Neural progenitor cell (in vitro differentiated cells): ENCODE measurements at regions not wholly inside any gene's neighbourhood (a gene's known extent, or its start where the extent isn't known, plus 50 kb on each side); places are given as distances from the start of the nearest gene placed in this dataset.

Experiments
- DNase-seq: peaks from one replicate; pipeline ENCODE4 v3.0.0-alpha.2; 2016; ENCODE audit warnings: low spot score
- H2AFZ ChIP-seq: fragments of 200-600 bp; sonication (generic); replicated peaks from 2 replicates; pipeline ENCODE4 v1.6.1; 2016; ENCODE audit warnings: antibody characterized with exemption
- H3F3A ChIP-seq: fragments of 200-600 bp; sonication (generic); 2 replicates; pipeline ENCODE4 v1.6.1; 2016; ENCODE audit warnings: antibody characterized with exemption, low read depth
- H3K27ac ChIP-seq: fragments of 200-600 bp; sonication (generic); 2 replicates; pipeline ENCODE4 v1.5.1; 2016; ENCODE audit warnings: mild to moderate bottlenecking
- H3K27me3 ChIP-seq: fragments of 200-600 bp; sonication (generic); 2 replicates; pipeline ENCODE4 v1.6.1; 2016; ENCODE audit warnings: mild to moderate bottlenecking, moderate library complexity
- H3K36me3 ChIP-seq: fragments of 200-600 bp; sonication (generic); 2 replicates; pipeline ENCODE4 v1.5.1; 2016
- H3K4me1 ChIP-seq: fragments of 200-600 bp; sonication (generic); 2 replicates; pipeline ENCODE4 v1.6.1; 2016; ENCODE audit warnings: mixed run types
- H3K4me2 ChIP-seq: fragments of 200-600 bp; sonication (generic); 2 replicates; pipeline ENCODE4 v1.6.1; 2016
- H3K4me3 ChIP-seq: fragments of 200-600 bp; sonication (generic); 2 replicates; pipeline ENCODE4 v1.5.1; 2016
- H3K79me2 ChIP-seq: fragments of 200-600 bp; sonication (generic); 2 replicates; pipeline ENCODE4 v1.6.1; 2016; ENCODE audit warnings: low read depth
- H3K9ac ChIP-seq: fragments of 200-600 bp; sonication (generic); 2 replicates; pipeline ENCODE4 v1.6.1; 2016
- H3K9me3 ChIP-seq: fragments of 200-600 bp; sonication (generic); 2 replicates; pipeline ENCODE4 v1.5.1; 2016; ENCODE audit warnings: low read depth
- H4K20me1 ChIP-seq: fragments of 200-600 bp; sonication (generic); 2 replicates; pipeline ENCODE4 v1.6.1; 2016; ENCODE audit warnings: low read depth
- H3K27ac Mint-ChIP-seq: 3 replicates; pipeline ENCODE4 v1.8.0; 2021; ENCODE audit warnings: mixed read lengths
- H3K27me3 Mint-ChIP-seq: 2 replicates; pipeline ENCODE4 v1.8.0; 2022; ENCODE audit warnings: low read depth, mild to moderate bottlenecking, inconsistent platforms, moderate library complexity, mixed read lengths; ENCODE audit not compliant: insufficient read depth
- H3K36me3 Mint-ChIP-seq: 3 replicates; pipeline ENCODE4 v1.8.0; 2021; ENCODE audit warnings: mixed read lengths
- H3K4me1 Mint-ChIP-seq: 3 replicates; pipeline ENCODE4 v1.8.0; 2021; ENCODE audit warnings: mixed read lengths
- H3K4me3 Mint-ChIP-seq: 3 replicates; pipeline ENCODE4 v1.8.0; 2021; ENCODE audit warnings: mild to moderate bottlenecking, moderate library complexity, mixed read lengths
- H3K9me3 Mint-ChIP-seq: 3 replicates; pipeline ENCODE4 v1.8.0; 2020; ENCODE audit warnings: mixed read lengths
- EZH2 ChIP-seq: fragments of 200-600 bp; sonication (generic); IDR thresholded peaks from 2 replicates; pipeline ENCODE4 v1.6.1; 2017; ENCODE audit warnings: antibody characterized with exemption, mild to moderate bottlenecking, moderate library complexity
- EZH2phosphoT487 ChIP-seq: fragments of 200-600 bp; sonication (generic); IDR thresholded peaks from 2 replicates; pipeline ENCODE4 v1.6.1; 2017; ENCODE audit warnings: antibody characterized with exemption
- TF ChIP-seq, protein P1 (sequence below): fragments of 200-600 bp; sonication (generic); IDR thresholded peaks from 2 replicates; pipeline ENCODE4 v1.5.1; 2017; ENCODE audit warnings: antibody characterized with exemption, mild to moderate bottlenecking

DNA sequence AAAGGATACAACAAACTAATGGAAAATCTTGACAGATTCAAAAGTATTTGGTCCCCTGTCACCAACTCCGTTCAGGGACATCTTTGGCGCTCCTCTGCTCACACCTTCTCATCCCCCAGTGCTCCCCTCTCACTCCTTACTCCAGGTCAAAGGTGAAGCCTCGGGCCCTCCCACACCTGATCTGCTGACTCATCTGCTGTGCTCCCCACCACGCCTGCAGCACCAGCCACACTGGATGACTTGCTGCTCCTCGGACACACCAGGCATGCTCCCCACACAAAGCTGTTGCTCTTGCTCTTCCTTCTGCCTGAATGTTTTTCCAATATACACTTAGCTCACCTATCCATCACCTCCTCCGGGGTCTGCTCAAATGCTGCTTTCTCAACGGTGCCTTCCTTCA lies 123.4 kb downstream of the ESM1 start:
- H3K27ac ChIP-seq = no peak overlapping the region
- no peak overlapping the region for H2AFZ ChIP-seq
- Mint-ChIP-seq H3K27ac (no peak overlapping the region), H3K9me3 (peaks cover 19% of the 10 kb centered on the region), H3K4me1 (no peaks in the 10 kb centered on the region), H3K36me3 (no peaks in the 10 kb centered on the region), H3K27me3 (no peaks in the 10 kb centered on the region), H3K4me3 (no peak overlapping the region)
- H3K27me3 ChIP-seq = no peaks in the 10 kb centered on the region
- no peaks in the 10 kb centered on the region for H3K79me2 ChIP-seq
- H3K4me1 ChIP-seq = no peaks in the 10 kb centered on the region
- no peak overlapping the region for H3K4me3 ChIP-seq
- no peaks in the 10 kb centered on the region for H4K20me1 ChIP-seq
- no peaks in the 10 kb centered on the region for H3K9me3 ChIP-seq
- no peak for DNase-seq
- H3K9ac ChIP-seq = no peak overlapping the region
- H3K4me2 ChIP-seq = no peak overlapping the region
- TF ChIP-seq EZH2phosphoT487 = no peak
- no peak for TF ChIP-seq EZH2
- TF ChIP-seq, protein P1, sequence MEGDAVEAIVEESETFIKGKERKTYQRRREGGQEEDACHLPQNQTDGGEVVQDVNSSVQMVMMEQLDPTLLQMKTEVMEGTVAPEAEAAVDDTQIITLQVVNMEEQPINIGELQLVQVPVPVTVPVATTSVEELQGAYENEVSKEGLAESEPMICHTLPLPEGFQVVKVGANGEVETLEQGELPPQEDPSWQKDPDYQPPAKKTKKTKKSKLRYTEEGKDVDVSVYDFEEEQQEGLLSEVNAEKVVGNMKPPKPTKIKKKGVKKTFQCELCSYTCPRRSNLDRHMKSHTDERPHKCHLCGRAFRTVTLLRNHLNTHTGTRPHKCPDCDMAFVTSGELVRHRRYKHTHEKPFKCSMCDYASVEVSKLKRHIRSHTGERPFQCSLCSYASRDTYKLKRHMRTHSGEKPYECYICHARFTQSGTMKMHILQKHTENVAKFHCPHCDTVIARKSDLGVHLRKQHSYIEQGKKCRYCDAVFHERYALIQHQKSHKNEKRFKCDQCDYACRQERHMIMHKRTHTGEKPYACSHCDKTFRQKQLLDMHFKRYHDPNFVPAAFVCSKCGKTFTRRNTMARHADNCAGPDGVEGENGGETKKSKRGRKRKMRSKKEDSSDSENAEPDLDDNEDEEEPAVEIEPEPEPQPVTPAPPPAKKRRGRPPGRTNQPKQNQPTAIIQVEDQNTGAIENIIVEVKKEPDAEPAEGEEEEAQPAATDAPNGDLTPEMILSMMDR = no peak
- no peaks in the 10 kb centered on the region for H3K36me3 ChIP-seq
- no peaks in the 10 kb centered on the region for H3F3A ChIP-seq

DNA sequence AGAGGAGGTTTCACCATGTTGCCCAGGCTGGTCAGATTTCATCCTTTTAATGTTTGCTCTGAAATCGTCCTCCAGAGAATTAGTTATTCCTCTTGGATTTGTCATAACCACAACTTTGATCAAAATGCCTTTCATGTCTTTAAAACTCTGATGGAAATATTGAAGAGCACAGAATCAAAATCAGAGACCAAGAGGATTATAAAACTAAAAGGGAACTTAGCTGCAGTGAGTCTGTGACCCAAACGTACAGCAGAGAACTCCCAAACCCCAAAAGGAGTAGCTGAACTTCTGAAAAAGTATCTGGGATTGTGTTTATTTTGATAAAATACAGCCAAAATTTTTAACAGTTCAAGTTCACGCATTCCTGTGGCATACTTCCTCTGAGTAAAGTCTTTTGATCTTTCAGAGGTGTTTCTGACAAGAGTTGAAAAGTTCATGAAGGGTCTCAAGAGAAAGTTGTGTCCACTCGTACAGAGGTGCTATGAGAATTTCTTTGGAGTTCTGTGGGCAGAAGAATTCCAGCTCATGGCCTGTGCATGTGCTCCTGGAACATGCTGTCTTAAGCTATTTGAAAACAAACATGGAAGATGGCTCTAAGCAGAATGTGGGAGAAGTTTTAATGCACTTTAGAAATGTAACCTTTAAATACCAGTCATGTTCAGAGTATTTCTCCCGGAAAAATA lies 124.0 kb downstream of the ESM1 start:
- Histone ChIP-seq H3K4me2 (no peak overlapping the region), H3K27me3 (no peaks in the 10 kb centered on the region), H3K4me3 (no peak overlapping the region), H3K36me3 (no peaks in the 10 kb centered on the region), H3K4me1 (no peaks in the 10 kb centered on the region), H3K9me3 (no peaks in the 10 kb centered on the region), H3K79me2 (no peaks in the 10 kb centered on the region), H4K20me1 (no peaks in the 10 kb centered on the region), H3F3A (no peaks in the 10 kb centered on the region), H2AFZ (no peak overlapping the region), H3K9ac (no peak overlapping the region), H3K27ac (no peak overlapping the region)
- TF ChIP-seq EZH2 (no peak), EZH2phosphoT487 (no peak)
- TF ChIP-seq, protein P1 = no peak
- no peaks in the 10 kb centered on the region for H3K36me3 Mint-ChIP-seq
- H3K27ac Mint-ChIP-seq = no peak overlapping the region
- peaks cover 21% of the 10 kb centered on the region for H3K9me3 Mint-ChIP-seq
- no peaks in the 10 kb centered on the region for H3K4me1 Mint-ChIP-seq
- H3K4me3 Mint-ChIP-seq = no peak overlapping the region
- H3K27me3 Mint-ChIP-seq = no peaks in the 10 kb centered on the region
- DNase-seq = no peak

DNA sequence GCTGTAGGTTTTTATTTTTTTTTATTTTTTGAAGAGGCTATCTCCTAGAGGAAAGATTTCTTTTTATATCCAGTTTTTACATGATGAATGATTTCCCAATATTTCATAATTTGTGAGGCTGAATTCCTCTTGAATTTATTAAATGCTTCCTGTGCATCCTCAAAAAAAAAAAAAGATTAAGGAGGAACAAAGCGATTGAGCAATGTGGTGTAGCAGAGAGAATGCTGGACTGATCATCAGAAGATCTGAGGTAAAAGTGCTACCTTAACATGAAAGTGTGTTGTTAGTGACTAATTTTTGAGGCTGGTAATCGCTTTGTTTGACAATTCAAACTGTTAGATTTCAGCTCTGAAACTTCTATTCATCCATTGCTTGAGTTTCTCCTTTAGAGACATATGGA lies 125.1 kb downstream of the ESM1 start:
- Mint-ChIP-seq H3K27ac (no peak overlapping the region), H3K9me3 (peaks cover 25% of the 10 kb centered on the region), H3K27me3 (no peaks in the 10 kb centered on the region), H3K4me1 (no peaks in the 10 kb centered on the region), H3K4me3 (no peak overlapping the region), H3K36me3 (no peaks in the 10 kb centered on the region)
- Histone ChIP-seq H3K27ac (no peak overlapping the region), H3F3A (no peaks in the 10 kb centered on the region), H3K4me1 (no peaks in the 10 kb centered on the region), H3K4me3 (no peak overlapping the region), H3K9ac (no peak overlapping the region), H3K4me2 (no peak overlapping the region), H2AFZ (no peak overlapping the region), H3K36me3 (no peaks in the 10 kb centered on the region), H3K27me3 (no peaks in the 10 kb centered on the region), H4K20me1 (no peaks in the 10 kb centered on the region), H3K79me2 (no peaks in the 10 kb centered on the region), H3K9me3 (no peaks in the 10 kb centered on the region)
- DNase-seq = no peak
- TF ChIP-seq, protein P1 = no peak
- TF ChIP-seq EZH2phosphoT487 = no peak
- TF ChIP-seq EZH2 = no peak
